ENCODE measurements at regions not wholly inside any gene's neighbourhood (a gene's known extent, or its start where the extent isn't known, plus 50 kb on each side); places are given as distances from the start of the nearest gene placed in this dataset.

GRCh38 chr1:244200596-244200995, 149.5 kb downstream of the ZBTB18 start:
- no peak for TF ChIP-seq GLIS3 (CRISPR knock-in tag; IDR thresholded peaks at IDR 0.05)
- TF ChIP-seq, protein P1, sequence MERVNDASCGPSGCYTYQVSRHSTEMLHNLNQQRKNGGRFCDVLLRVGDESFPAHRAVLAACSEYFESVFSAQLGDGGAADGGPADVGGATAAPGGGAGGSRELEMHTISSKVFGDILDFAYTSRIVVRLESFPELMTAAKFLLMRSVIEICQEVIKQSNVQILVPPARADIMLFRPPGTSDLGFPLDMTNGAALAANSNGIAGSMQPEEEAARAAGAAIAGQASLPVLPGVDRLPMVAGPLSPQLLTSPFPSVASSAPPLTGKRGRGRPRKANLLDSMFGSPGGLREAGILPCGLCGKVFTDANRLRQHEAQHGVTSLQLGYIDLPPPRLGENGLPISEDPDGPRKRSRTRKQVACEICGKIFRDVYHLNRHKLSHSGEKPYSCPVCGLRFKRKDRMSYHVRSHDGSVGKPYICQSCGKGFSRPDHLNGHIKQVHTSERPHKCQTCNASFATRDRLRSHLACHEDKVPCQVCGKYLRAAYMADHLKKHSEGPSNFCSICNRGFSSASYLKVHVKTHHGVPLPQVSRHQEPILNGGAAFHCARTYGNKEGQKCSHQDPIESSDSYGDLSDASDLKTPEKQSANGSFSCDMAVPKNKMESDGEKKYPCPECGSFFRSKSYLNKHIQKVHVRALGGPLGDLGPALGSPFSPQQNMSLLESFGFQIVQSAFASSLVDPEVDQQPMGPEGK (CRISPR knock-in tag; IDR thresholded peaks at IDR 0.05; ENCODE audit: borderline replicate concordance) = no peak

Data from SK-N-SH treated with all-trans-retinoic acid at 6 μM for 48 hours (cell line).